HG03280 (cell line): ENCODE measurements at regions not wholly inside any gene's neighbourhood (a gene's known extent, or its start where the extent isn't known, plus 50 kb on each side); places are given as distances from the start of the nearest gene placed in this dataset.

ENCODE experiments used
- ATAC-seq: cut with Tn5 transposase; IDR thresholded peaks from one replicate; pipeline ENCODE4 v1.9.1; 2021; ENCODE audit warnings: mild to moderate bottlenecking, moderate library complexity; ENCODE audit not compliant: unreplicated experiment

DNA sequence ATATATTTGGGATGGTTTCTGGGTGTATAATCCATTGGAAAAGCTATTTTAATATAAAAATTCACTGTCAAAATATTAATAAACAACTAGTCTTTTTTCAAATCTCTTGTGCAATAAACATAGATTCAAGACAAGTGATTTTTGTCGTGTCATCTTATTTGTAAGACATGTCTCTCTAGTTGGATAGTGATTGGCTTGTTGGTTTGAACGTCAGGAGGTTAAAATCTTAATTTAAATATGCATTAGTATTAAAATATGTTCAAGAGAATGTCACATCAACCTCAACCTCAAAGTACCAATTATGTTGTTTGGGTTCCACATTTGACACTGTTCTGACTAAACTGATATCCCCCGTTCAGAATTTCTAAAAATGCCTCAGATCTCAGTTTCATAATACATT is 287.6 kb downstream of the CASP12 start:
- no peak for ATAC-seq

DNA sequence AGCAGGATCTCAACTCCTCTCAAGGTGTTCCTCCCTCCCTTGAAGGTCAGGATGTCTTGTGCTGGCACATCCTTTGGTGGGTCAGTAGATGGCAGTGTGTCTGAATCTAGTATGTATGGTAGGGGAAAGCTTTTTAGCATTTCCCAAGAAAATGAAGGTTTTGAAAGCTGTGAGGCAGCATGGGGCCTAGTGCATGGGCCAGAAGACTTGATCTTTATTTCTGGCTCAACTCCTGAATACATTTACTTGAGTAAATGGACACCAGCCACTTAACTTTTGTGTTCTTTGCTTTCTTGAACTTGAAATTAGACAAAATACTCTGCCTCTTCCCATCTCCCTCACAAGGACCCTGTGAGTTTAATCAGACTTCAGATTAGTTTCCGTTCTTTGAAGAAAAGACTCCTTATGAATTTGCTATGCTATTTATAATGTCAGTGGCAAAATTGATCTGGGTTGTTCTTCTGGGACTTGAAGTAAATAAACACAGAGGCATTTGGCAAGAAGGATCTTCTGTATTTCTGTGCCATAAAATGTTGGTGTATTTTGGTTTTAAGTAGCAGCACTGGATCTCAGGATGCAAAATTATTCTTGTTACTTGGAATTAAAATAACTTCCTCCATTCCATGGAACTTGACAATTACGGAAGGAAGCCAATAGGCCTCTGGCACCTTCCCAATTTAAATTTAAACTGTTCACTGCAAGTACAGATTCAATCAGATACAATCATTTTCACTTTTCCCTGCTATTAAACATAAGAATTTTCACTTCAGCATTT is 288.8 kb downstream of the CASP12 start:
- peak; percentile 90 for ATAC-seq

DNA sequence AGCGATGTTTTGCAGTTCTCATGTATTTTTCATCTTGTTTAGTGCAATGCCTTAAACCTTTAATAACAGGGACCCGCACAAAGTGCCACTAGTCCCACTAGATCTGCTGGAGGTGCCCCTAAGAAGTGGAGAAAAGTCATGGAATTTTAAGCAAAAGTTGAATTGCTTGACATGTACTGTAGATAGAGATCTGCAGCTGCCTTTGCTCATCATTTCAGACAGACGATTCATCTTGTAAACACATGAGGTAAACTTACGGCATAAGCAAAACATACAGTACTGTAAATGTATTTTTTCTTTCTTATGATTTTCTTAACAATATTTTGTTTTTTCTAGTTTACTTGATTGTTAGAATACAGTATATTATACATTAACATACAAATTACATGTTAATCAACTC is 295.6 kb downstream of the CASP12 start:
- no peak for ATAC-seq

DNA sequence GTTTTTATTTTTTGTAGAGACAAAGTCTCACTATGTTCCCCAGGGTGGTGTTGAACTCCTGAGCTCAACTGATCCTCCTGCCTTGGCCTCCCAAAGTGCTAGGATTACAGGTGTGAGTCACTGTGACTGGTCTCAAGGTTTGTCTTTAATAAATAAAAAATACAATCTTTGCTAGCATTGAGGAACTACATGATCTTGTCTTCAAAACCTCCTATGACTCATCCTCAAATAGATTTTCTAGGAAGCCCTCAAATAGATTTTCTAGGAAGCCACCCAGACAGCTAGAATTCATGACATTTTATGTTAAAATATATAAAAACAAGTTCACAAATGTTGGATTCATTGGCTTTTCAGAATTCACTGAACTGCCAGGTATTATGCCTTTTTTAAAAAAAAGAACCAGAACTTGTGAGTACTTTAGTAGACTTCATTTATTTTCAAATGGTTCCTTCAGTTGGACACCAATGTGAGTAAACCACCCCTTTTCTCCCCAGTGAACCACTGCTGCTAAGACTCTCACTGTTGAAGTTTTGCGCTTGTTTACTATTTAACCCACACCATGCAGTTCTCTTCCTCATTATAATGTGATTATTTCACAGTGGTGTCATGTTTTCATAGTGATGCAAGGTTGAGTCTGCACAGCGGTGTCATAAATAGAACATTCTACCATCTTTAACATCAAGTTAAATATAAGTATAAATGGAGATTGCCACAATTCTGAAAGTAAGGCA is 303.9 kb downstream of the CASP12 start:
- no peak for ATAC-seq

DNA sequence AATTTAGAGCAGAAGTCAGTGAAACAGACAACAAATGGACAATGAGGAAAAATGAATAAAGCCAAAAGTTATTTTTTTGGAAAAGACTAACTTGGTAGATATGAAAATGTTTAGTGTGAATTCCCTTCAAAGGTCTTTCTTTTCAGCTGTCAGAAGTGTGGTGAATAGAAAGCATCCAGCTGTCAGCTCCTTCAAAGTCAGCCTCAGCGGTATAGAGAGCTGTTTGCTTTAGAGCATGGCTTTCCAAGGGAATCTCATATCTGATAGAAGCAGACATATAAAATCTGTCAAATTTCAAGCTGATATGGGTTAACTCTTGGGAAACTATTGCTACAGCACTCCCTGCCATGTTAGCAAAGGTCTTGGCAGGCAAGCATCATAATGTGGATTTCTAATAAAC is 309.3 kb downstream of the CASP12 start:
- ATAC-seq, result no peak

DNA sequence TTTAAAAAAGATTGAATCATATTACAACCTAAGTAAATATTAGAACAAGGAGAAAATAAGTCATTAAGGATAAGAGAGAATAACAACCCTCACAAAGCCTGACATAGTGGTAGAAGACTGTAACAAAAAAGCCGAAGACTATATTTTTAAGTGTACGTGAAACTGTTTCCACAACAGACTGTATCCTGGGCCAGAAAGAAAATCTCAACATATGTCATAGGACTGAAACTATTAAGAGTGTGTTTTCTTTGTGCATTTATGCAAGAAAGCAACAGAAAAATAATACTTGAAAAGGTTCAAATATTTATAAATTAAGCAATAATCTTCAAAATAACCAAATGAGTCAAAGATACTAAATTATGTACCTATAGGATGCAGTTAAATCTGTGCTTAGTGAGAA is 309.8 kb downstream of the CASP12 start:
- ATAC-seq, result no peak

DNA sequence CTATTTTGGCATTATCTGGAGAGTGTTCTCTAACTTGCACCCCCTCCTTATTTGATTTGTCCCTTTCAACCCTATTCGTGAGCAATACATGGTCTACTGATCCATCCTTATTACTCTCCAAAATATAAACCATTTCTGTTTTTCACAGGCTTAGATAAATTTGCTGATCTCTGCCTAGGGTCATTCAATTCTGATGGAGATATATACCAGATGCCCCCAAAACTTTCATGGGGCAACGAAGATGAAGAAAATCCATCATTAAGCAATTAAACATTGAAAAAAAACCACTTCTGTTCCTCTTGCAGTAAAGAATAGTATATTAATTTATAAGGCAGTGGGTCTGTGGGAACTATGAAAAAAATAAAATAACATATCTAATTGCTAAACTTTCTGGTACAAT is 313.4 kb downstream of the CASP12 start:
- ATAC-seq, result no peak

DNA sequence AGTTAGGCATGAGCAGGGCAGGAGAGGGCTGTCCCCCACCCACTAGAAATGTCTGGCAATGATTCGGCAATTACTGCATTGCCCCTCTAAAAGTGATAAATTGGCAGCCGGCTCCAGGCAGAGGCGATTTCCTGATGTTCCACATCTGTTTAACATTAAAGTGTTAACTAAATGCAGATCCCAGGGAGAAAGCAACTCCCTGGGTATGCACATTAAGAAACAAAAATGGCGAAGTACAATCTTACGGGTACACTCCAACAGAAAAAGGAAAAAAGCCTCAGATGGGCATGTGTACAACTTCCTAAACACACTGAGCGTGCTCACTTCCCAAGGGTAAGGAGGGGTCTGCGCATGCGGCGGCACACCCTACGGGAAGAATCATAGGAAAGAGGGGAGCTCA is 314.4 kb downstream of the CASP12 start:
- ATAC-seq, result no peak

DNA sequence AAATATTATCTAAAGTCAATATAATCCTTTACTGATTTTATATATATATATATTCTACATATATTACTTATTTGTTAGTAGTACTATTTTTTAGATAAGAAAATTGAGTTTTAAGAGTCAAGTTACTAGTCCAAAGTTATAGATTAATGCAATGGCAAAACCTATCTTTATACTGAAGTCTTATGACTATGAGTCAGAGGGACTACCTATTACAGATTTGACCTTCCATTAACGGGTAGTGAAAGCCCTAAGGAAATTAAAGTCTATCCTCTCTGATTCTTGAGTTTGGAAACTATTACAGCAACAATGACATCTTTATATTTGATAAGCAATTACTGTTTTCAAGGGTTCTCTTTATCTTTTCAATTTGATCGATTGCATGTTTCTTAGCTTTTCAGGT is 315.8 kb downstream of the CASP12 start:
- no peak for ATAC-seq

DNA sequence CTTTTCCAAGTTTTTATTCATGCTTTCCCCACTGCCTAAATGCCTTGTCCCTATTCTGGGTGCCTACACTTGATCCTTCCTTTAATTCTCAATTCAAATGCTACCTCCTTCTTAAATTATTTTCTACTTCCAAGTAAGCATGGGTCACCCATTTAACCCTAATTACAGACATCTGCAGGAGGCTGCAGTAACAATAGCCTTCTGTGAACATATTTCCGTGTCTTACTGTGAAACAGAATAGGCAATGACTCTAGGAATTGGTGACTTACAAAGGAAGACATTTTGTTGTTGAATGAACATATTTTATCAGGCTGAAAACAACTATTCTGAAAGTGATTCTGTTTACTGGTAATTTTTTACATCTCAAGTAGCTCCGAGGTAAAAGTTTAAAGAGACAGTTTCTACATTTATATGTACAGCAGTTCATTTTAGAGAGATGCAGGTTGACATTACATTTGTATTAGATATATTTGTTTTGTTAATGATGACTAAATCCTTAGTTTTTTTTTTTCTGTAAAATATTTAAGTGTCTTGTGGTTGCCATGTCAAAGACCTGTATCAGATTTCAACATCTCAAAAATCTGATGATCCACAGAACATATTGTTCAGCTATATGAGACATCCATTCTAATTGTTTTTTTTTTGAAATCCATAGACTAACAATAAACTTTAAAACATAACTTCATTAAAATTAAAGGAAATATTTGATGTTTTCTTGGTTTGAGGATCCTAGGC is 316.8 kb downstream of the CASP12 start:
- ATAC-seq, result no peak

DNA sequence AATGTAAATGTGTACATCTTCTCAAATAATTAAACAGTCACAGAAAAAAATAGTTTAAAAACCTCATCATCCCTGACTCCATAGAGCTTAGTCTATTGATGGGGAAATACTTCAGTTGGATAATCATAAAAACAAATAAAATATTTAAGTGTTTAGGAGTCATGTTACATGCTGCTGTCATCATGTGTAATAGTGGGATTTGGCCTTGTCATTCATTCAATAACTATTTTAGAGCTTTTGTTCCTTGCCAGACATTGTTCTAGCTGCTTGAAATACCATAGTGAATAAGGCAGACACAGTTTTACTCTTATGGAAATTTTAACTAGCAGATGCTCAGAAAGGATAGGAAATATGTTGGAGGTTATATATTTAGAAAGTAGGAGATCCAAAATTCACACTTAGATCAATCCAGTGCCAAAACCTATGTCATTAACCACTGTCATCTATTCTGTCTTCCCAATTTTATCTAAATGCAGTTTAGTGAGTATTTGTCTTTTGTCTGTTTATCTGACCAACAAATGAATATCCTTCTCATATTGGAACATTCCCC is 324.7 kb downstream of the CASP12 start:
- ATAC-seq, result no peak

DNA sequence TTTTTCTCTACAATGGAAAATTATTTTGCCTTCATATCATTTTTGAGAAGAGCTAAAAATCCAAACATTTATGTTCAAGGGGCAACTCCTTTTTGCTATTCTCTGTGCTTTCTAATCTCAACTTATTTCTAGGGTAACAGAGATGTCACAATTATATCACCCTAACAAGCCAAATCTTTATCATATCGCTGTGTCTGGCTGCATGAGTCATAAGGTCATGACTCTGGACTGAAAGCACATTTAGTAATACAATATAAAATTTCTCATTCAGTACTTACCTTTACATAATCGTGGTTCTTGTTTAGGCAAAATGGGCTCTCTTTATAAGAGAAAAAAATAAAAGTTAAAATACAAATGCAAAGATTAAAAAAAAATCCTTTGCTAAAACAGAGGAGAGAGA is 326.0 kb downstream of the CASP12 start:
- no peak for ATAC-seq

DNA sequence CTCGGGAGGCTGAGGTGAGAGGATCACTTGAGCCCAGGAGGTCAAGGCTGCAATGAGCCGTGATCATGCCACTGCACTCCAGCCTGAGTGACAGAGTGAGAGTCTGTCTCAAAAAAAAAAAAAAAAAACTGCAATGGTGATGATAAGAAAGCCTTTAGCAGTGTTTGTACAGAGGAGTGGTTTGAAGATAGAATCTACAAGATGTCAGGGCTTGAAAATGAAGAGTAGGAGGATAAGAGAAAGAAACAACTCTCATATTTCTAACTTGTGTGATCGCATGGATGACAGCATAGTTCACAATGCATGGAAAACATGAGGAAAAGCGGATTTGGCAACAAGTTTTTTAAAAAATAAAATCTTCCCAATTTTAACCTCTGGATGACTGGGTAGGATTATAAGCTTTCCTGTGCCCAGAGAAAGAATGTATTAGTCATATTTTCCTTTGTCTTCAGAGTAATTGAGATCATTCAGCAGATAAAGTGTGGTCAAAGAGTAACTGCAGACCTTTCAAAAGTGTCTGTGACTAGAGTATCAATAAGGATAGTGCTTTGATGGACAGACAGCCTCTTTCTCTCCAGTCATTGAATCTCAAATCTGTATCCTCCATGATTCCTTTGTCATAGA is 328.1 kb downstream of the CASP12 start:
- ATAC-seq, result no peak

DNA sequence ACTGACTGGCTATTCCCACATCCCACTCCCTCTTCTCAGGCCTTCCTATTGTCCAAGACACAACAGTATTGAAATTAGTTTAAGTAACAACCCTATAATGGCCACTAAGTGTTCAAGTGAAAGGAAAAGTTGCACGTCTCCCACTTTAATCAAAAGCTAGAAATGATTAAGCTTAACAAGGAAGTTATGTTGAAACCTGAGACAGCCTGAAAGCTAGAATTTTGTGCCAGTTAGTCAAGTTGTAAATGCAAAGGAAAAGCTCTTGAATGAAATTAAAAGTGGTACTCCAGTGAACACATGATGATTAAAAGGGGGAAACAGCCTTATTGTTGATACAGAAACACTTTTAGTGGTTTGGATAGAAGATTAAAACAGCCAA is 332.7 kb downstream of the CASP12 start:
- ATAC-seq, result no peak

DNA sequence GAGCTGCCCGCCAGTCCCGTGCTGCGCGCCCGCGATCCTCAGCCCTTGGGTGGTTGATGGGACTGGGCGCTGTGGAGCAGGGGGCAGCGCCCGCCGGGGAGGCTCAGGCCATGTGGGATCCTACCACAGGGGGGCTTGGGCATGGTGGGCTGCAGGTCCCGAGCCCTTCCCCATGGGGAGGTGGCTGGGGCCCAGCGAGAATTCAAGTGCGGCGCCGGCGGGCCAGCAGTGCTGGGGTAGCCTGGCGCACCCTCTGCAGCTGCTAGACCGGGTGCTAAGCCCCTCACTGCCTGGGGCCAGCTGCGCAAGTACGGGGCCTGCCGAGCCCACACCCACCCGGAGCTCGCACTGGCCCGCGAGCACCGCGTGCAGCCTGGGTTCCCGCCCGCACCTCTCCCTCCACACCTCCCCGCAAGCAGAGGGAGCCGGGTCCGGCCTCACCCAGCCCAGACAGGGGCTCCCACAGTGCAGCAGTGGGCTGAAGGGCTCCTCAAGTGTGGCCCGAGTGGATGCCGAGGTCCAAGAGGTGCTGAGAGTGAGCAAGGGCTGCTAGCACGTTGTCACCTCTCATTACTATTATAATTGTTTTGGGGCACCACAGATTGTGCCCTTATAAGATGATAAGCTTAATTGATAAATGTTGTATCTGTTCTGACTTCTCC is 333.2 kb downstream of the CASP12 start:
- ATAC-seq, result no peak

DNA sequence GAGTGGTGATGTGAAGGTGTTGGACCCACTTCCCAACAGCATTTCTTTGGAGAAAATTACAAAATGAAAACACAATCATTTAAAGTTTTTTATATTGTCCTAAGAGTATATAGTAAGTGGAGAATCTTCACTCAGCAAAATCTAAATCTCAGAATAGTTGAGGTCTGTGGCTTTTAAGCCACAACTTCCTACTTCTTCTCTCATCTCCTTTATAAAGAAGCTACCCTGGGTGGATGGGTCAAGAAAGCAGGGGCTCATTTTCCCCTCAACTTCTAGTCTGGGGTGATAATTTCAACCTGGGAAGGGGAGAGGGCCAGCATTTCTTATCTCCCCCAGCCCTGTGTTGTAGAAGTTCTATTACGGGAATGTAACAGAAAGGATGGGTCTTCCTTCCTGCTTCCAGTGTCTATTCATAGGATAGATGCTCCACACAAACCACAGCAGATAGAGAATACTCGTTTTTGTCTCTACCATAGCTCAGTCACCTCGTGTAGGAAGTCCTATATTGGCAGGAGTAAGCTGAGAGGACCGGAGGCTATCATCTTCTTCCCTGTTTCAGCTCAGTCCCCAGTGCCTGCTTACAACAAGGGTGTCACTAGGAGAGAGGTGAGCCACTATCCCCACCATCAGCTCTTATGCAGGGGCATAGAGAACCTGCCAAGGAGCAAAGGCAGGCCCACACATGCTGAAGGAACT is 341.5 kb downstream of the CASP12 start:
- ATAC-seq, result no peak

DNA sequence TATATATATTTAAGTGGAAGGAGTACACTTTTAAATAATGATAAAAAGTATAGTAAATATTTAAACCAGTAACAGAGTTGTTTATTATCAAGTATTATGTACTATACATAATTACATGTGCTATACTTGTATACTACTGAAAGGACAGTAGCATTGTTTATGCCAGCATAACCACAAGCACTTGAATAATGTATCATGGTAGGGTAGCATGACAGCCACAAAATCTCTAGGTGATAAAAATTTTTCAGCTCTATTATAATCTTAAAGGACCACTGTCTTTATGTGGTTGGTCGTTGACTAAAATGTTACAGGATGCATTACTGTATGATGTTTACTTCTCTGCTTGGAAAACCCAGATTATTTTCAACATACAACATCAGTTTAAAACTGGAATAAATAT is 349.2 kb downstream of the CASP12 start:
- no peak for ATAC-seq

DNA sequence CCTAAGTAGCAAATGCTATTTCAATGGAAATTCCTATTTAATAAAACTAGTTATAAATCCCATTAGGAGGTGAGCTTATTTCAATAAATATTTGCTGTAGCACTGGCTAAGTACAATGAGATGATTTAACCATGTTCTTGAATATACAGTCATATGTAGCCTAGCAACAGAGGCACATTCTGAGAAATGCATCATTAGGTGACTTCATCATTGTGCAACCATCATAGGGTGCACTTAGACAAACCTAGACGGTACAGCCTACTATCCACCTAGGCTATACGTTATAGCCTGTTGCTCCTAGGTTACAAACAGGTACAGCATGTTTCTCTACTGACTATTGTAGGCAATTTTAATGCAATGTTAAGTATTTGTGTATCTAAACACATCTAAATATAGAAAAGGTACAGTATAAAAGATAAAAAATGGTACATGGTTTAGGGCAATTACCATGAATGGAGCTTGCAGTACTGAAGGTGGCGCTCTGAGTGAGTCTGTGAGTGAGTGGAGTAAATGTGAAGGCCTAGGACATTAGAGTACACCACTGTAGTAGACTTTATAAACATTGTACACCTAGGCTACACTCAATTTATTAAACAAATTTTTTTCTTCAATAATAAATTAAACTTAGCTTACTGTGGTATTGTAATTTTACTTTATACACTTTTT is 350.1 kb downstream of the CASP12 start:
- no peak for ATAC-seq

DNA sequence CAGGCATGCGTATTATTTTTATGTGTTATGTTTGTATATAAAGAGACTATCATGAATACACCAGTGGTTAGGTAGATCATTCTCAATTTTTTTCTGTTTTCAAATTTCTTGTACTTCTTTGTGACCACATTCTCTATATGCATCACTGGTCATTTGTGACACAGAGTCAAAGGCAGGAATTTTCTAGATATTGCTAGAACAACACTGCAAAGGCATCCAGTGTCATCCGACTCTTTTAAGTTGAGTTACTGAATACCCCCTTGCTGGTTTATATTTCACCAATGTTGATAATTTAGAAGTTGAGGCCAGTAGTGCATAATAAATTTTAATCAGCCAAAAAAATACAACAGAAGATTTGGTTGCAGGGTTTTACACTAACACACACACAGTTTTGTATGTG is 351.8 kb downstream of the CASP12 start:
- ATAC-seq, result no peak

DNA sequence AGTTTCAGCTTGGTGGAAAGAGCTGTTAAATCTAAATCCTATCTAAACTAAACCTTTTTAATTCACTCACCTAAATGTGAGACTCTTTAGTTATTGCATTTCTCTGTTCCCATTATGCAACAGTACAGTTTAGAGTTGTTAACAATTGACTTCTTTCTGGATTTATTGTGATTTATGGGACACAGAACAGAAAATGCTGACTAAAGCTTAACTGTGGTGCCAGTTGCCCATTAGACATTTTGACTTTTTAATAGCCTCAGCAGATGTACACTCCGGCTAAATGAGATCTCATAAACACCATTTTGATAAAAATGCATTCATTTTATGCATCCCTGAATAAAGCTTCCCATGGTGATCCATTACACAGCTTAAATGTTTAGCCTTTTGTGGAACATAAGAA is 356.6 kb downstream of the CASP12 start:
- ATAC-seq, result no peak
